GM21390 (cell line): ENCODE measurements at regions not wholly inside any gene's neighbourhood (a gene's known extent, or its start where the extent isn't known, plus 50 kb on each side); places are given as distances from the start of the nearest gene placed in this dataset.
"Not testable (repeated sequence)": the region's sequence is repeated elsewhere in the genome, so short reads cannot be mapped to it uniquely, and the experiment has no call there.

ENCODE experiments used
- ATAC-seq: cut with Tn5 transposase; IDR thresholded peaks from one replicate; pipeline ENCODE4 v1.9.1; 2021; ENCODE audit not compliant: unreplicated experiment

DNA sequence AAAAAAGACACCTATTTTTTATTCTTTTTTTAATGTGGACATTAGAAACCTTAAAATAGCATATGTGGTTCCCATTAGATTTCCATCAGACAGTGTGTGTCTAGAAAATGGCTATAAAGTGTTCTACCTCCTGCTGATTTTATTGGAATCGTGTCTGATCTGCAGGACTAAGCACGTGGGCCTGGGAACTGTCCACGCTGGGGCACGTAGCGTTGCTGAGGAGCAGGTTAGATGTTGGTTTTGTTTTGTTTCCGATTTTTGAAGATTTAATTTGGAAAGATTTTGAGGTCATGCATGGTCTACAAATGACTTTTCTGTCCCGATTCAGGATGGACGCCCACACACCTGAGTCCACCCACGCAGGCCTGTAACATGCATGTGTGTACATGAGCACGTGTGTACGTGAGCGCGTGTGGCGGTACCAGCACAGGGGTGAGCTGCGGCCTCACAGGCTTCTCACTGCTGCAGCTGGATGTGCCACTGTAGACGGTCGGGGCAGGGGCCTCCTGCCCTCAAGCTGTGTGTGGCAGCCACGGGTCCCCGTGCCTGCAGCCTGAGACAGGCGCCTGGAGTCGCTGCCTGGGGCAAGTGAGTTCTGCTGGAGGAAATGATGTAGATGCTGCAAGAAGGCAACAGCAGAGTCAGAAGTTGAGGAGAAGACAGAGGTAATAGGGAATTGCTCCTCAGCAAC, 99.7 kb upstream of the CTDP1 start:
- ATAC-seq: no peak

DNA sequence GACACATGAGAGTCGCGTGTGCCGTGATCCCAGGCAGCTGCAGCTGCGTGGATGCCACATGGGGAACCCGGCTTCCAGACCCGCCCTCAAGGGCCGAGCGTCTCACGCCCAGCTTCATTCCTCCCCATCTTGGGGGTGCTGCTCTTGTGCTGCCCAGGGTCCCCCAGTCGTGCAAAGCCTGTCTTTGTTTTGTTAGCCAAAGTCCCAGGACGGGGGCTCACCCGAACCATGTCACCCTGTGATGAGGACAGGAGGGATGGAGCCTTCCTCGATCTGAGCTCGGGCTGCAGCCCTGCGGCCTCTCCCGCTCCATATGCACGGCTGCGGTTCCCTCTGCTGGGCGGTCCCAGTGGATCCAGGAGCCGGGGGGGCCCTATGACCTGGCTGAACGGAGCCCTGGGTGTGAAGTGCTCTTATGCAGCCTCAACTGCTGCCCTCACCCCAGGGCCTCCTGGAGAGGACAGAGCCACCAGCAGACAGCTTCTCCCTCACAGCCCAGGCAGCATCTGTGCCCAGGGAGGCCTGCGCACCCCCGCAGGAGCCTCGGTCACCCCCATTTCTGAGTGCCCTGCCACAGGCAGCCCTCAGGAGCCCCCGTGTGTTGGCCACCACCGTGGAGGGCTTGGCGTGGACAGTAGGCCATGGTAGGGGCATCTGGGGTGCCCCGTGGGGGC, 99.0 kb upstream of the CTDP1 start:
- ATAC-seq: no peak

DNA sequence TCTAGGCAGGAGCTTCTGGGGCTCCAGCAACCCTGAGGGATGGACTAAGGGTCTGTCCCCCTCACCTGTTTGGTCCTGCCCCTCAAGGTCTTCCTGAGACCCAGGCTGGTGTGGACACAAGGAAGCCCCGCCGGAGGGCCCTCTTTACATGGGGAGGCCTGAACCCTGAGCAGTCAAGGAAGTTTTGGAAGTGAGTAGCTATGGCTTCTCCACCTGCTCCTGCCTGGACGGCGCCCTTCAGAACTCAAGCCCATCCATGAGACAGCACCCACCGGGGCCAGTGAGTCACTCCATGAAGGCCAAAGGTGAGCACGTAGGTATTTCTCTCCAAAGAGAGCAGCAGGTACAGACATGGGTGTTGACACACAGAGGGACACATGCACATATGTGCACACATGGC, 98.2 kb upstream of the CTDP1 start:
- ATAC-seq: no peak

DNA sequence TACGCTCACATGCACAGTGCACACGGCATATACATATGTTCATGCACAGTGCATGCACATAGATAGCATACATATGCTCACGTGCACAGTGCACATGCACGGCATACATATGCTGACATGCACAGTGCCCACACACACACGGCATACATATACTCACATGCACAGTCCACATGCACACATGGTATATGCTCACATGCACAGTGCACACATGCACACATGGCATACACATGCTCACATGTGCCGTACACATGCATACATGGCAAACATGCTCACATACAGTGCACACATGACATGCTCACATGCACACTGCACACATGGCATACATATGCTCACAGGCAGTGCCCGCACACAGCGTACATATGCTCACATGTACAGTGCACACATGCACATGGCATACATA, 97.7 kb upstream of the CTDP1 start:
- no peak for ATAC-seq

GRCh38 chr18:79582978-79583377, 96.6 kb upstream of the CTDP1 start:
- ATAC-seq: no peak

DNA sequence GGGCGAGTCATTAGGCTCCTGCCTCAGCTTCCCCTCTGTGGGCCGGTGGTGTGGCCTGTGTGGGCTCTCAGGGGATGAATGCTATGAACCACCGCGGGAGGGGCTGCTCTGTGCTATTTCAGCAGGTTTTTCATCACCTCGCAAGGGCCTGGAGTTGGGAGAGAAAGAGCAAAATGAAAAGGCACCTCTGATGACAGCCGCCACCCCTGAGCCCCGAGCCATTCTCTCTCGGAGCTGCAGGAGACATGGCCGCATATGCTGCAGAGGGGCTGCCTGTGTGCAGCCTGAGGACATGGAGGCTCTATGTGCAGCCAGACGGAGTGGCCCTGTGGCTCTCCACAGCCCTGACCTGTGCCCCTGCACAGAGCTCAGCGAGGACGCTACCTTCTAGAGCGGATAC, 96.2 kb upstream of the CTDP1 start:
- ATAC-seq: no peak

- ATAC-seq: no peak
These were observed 95.6 kb upstream of the CTDP1 start for GRCh38 chr18:79583984-79584401.

GRCh38 chr18:79584491-79585394, 94.9 kb upstream of the CTDP1 start:
- no peak for ATAC-seq

GRCh38 chr18:79585395-79586370, 93.9 kb upstream of the CTDP1 start:
- no peak for ATAC-seq

GRCh38 chr18:79586436-79587225, 93.0 kb upstream of the CTDP1 start:
- no peak for ATAC-seq

DNA sequence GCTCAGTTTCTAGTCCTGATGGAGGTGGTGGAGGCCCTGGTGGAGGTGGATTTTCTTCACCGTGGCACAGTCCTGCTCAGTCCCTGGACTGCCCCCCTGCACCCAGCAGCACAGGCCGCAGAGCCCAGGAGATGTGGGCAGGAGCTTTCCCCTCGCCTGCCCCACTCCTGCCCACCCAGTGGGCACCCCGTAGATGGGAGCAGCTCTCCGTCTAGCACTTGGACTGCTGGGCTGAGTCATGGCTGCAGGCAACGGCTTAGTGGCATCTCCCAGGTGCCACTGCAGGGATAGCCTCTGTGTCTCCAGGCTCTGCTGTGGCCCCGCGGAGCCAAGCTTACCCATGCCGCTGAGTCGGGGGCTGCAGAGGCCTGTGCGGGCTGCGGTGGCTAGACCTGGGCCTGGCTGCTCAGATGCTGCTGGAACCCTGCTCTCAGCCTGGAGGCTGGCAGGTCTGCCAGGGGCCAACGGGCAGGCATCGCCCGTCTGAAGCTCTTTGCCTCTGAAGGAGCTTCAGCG, 92.3 kb upstream of the CTDP1 start:
- no peak for ATAC-seq

GRCh38 chr18:79587779-79588635, 91.6 kb upstream of the CTDP1 start:
- no peak for ATAC-seq

GRCh38 chr18:79588636-79589481, 90.7 kb upstream of the CTDP1 start:
- ATAC-seq: no peak

GRCh38 chr18:79589601-79590091, 90.0 kb upstream of the CTDP1 start:
- no peak for ATAC-seq

DNA sequence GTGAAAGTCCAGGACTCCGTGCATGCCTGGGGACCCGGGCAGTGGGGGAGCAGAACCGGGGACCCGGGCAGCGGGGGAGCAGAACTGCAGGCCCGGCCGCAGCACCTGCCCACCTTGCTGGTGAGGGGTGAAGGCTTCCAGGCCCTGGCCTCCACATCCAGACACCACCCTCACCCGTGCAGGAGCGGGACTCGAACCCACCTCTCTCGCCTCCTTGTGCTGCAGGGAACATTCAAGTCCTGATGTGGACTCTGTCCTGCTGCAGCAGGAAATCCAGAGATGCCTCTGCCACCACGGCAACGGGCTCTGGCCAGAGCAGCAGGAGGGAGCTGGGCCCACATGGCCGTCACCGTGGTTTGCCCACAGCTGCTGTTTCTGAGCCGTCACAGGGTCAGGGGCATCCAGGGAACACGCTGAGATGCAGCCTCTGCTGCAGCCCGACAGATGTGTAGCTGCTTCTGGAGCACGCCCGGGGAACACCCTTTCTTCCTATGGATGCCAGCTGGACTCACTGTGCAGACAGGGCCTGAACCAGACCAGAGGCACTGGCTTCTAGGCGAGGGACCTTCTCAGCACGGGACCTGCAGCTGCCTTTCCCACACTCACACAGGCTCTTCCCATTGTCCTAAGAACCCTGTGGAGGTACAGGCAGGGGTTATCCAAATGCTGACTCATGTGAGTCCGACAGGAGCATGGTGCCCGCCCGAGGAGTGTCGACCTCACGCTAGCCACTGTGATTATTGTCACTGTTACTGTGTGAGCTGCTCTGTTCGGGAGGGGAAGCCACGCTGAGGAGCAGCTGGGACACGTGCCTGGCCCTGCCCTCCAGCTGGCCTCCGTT, 89.2 kb upstream of the CTDP1 start:
- ATAC-seq: no peak

DNA sequence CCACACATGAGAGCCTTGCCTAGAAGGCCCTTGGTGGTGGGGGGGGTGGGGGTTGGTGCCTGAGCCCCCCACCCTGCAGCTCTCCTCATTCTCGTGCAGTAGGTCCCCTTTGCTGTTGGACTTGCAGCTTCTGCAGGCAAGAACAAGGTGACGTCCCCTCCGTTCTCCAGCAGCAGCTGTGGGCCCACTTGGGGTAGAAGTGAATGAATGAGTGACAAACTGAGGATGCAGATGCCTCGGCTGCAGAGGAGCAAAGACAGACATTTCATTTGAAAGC, 88.6 kb upstream of the CTDP1 start:
- no peak for ATAC-seq

DNA sequence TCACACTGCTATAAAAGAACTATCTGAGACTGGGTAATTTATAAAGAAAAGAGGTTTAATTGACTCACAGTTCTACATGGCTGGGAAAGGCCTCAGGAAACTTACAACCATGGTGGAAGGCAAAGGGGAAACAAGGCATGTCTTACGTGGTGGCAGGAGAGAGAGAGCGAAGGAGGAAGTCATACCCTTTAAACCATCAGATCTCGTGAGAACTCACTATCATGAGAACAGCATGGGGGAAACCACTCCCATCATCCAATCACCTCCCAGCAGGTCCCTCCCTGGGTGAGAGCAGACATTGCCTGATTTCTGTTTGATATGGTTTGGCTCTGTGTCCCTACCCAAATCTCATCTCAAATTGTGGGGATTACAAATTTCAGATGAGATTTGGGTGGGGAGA, 86.9 kb upstream of the CTDP1 start:
- ATAC-seq: not testable (repeated sequence)
